GM06990 (cell line): ENCODE measurements at regions not wholly inside any gene's neighbourhood (a gene's known extent, or its start where the extent isn't known, plus 50 kb on each side); places are given as distances from the start of the nearest gene placed in this dataset.

Experiments
- DNase-seq: peaks from one replicate; pipeline ENCODE4 v3.0.0-alpha.2; 2011; ENCODE audit not compliant: insufficient read length; ENCODE audit errors: extremely low read depth
- H3K27me3 ChIP-seq: replicated peaks from 2 replicates; pipeline ENCODE4 v1.6.0; 2011; ENCODE audit warnings: low read length; ENCODE audit not compliant: control insufficient read depth, insufficient read depth
- H3K36me3 ChIP-seq: 2 replicates; pipeline ENCODE4 v1.5.1; 2011; ENCODE audit warnings: low read length; ENCODE audit not compliant: control insufficient read depth, insufficient read depth
- H3K4me3 ChIP-seq: replicated peaks from 2 replicates; pipeline ENCODE4 v1.5.1; 2011; ENCODE audit warnings: low read depth, mild to moderate bottlenecking, control low read depth, low read length
- CTCF ChIP-seq: IDR thresholded peaks from 2 replicates; pipeline ENCODE4 v1.5.1; 2011; ENCODE audit warnings: low read length, control low read depth, mild to moderate bottlenecking, inconsistent platforms; ENCODE audit not compliant: insufficient read depth, poor library complexity, severe bottlenecking

GRCh38 chr15:96123630-96124187 is 206.8 kb upstream of the NR2F2 start:
- H3K4me3 ChIP-seq, result no peak overlapping the region
- no peak for TF ChIP-seq CTCF
- no peaks in the 10 kb centered on the region for H3K27me3 ChIP-seq
- no peak for DNase-seq
- no peaks in the 10 kb centered on the region; the same call in 1 of the 2 replicates for H3K36me3 ChIP-seq

GRCh38 chr15:96124436-96124835 is 206.1 kb upstream of the NR2F2 start:
- Histone ChIP-seq H3K36me3 (no peaks in the 10 kb centered on the region; the same call in 1 of the 2 replicates), H3K27me3 (no peaks in the 10 kb centered on the region), H3K4me3 (no peak overlapping the region)
- no peak for DNase-seq
- no peak for TF ChIP-seq CTCF

- H3K27me3 ChIP-seq, result no peaks in the 10 kb centered on the region
- no peak overlapping the region for H3K4me3 ChIP-seq
- no peak for DNase-seq
- TF ChIP-seq CTCF, result no peak
- no peaks in the 10 kb centered on the region; the same call in 1 of the 2 replicates for H3K36me3 ChIP-seq
These were observed 204.6 kb upstream of the NR2F2 start for GRCh38 chr15:96125721-96126415.

- no peak for DNase-seq
- Histone ChIP-seq H3K36me3 (no peaks in the 10 kb centered on the region; the same call in 1 of the 2 replicates), H3K4me3 (no peak overlapping the region), H3K27me3 (no peaks in the 10 kb centered on the region)
- TF ChIP-seq CTCF, result no peak
These were observed 203.6 kb upstream of the NR2F2 start for GRCh38 chr15:96126859-96127258.

- DNase-seq, result no peak
- no peak for TF ChIP-seq CTCF
- H3K36me3 ChIP-seq, result no peaks in the 10 kb centered on the region
- no peaks in the 10 kb centered on the region for H3K27me3 ChIP-seq
- no peak overlapping the region for H3K4me3 ChIP-seq
These were observed 199.8 kb upstream of the NR2F2 start for GRCh38 chr15:96130734-96131133.

- TF ChIP-seq CTCF, result no peak
- no peaks in the 10 kb centered on the region for H3K36me3 ChIP-seq
- no peaks in the 10 kb centered on the region for H3K27me3 ChIP-seq
- no peak overlapping the region for H3K4me3 ChIP-seq
- DNase-seq, result no peak
These were observed 198.4 kb upstream of the NR2F2 start for GRCh38 chr15:96132126-96132525.
